ENCODE measurements at regions not wholly inside any gene's neighbourhood (a gene's known extent, or its start where the extent isn't known, plus 50 kb on each side); places are given as distances from the start of the nearest gene placed in this dataset.

DNA sequence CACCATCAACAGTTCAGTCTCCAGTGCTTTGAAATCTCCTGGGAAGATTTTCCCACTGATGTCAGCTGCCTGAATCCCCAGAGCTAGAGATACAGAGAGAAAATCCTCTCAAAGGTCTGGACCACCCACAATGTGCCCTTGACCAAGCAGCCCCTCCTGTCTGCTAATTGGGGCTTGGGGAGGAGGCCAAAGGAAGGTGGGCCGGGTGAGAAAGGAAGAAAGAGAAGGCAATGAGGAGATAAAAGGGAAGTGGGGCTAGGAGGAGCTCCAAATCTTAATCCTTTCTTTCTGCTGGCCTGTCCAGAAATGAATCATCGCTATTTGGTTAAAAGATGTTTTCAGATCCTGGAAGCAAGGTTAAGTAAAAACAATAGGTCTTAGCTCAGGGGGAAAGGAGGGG lies 322.9 kb downstream of the BCL11B start (continued):
- no peak for TF ChIP-seq ZNF148 (tag by site-specific recombination; IDR thresholded peaks at IDR 0.05; ENCODE audit: borderline replicate concordance)
- no peak for TF ChIP-seq BCL11A (tag by site-specific recombination; IDR thresholded peaks at IDR 0.05; ENCODE audit: low read depth)

DNA sequence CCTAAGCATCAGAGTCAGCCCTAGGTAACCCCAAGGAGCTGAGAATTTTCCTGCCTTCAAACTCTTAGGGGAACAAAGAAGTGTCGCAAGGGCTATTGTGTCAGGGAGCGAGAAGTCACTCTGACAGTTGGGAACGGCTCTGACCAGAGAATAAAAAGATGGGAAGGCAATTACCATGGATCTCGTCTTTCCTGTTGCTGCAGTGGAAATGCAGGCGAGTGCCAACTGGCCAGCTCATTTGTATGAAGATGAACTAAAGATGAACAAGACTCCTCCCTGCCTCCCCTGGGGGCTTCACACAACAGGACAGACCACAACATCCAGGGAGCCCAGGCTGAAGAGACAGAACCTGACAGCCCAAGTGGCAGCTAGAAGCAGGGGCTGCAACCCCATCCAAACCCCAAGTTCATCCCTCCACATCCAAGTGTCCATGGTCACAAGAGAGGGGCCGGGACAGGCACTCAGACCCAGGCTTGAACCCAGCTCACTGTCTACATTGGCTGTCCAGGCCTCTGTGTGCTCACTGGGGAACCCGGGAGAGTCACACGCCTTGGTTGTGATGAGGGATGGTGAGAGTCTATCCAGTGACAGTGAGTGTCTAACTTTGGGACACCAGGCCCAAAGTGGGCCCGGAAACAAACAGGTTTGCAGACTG lies 322.4 kb downstream of the BCL11B start:
- no peaks in the 10 kb centered on the region for H3K9me3 ChIP-seq (ENCODE audit: control insufficient read depth, insufficient read depth, low read depth, low read length)
- peaks cover 4% of the 10 kb centered on the region for H3K4me1 ChIP-seq (ENCODE audit: control insufficient read depth, insufficient read depth, low read length)
- TF ChIP-seq ZNF473 (tag by site-specific recombination; IDR thresholded peaks at IDR 0.05), result no peak
- TF ChIP-seq, protein P1, sequence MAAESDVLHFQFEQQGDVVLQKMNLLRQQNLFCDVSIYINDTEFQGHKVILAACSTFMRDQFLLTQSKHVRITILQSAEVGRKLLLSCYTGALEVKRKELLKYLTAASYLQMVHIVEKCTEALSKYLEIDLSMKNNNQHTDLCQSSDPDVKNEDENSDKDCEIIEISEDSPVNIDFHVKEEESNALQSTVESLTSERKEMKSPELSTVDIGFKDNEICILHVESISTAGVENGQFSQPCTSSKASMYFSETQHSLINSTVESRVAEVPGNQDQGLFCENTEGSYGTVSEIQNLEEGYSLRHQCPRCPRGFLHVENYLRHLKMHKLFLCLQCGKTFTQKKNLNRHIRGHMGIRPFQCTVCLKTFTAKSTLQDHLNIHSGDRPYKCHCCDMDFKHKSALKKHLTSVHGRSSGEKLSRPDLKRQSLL (tag by site-specific recombination; IDR thresholded peaks at IDR 0.05), result no peak
- no peak for TF ChIP-seq SP2 (tag by site-specific recombination; IDR thresholded peaks at IDR 0.05)
- no peak for TF ChIP-seq ZNF23 (tag by site-specific recombination; IDR thresholded peaks at IDR 0.05; ENCODE audit: borderline replicate concordance)
- no peak for TF ChIP-seq KLF8 (tag by site-specific recombination; IDR thresholded peaks at IDR 0.05)
- no peak for TF ChIP-seq ZNF133 (tag by site-specific recombination; IDR thresholded peaks at IDR 0.05)
- TF ChIP-seq SCRT2 (tag by site-specific recombination; IDR thresholded peaks at IDR 0.05), result no peak
- no peak for TF ChIP-seq KLF9 (tag by site-specific recombination; IDR thresholded peaks at IDR 0.05; ENCODE audit: low read depth)
- no peak for TF ChIP-seq IKZF3 (tag by site-specific recombination; IDR thresholded peaks at IDR 0.05)
- TF ChIP-seq, protein P2, sequence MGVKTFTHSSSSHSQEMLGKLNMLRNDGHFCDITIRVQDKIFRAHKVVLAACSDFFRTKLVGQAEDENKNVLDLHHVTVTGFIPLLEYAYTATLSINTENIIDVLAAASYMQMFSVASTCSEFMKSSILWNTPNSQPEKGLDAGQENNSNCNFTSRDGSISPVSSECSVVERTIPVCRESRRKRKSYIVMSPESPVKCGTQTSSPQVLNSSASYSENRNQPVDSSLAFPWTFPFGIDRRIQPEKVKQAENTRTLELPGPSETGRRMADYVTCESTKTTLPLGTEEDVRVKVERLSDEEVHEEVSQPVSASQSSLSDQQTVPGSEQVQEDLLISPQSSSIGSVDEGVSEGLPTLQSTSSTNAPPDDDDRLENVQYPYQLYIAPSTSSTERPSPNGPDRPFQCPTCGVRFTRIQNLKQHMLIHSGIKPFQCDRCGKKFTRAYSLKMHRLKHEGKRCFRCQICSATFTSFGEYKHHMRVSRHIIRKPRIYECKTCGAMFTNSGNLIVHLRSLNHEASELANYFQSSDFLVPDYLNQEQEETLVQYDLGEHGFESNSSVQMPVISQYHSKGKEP (tag by site-specific recombination; IDR thresholded peaks at IDR 0.05), result no peak
- TF ChIP-seq ZNF175 (tag by site-specific recombination; IDR thresholded peaks at IDR 0.05), result no peak
- no peak for TF ChIP-seq ZNF560 (tag by site-specific recombination; IDR thresholded peaks at IDR 0.05; ENCODE audit: borderline replicate concordance)
- no peak for TF ChIP-seq MZF1 (tag by site-specific recombination; IDR thresholded peaks at IDR 0.05; ENCODE audit: borderline replicate concordance)
- H3K4me3 ChIP-seq (ENCODE audit: low read depth, low read length), result no peak overlapping the region
- POLR2A ChIA-PET, result interaction anchor here (1.2 kb wide), 1 partner anchor 65 kb away, joined by 3 read pairs; no protein-coding TSS in a partner anchor
- H3K27ac ChIP-seq (ENCODE audit: extremely low read depth, low read depth, low read length), result no peak overlapping the region
- no peaks in the 10 kb centered on the region for H3K36me3 ChIP-seq (ENCODE audit: control insufficient read depth in 2 of 2, insufficient read depth in 1 of 2, low read length in 2 of 2)
- CTCF ChIA-PET, result no interaction called here

DNA sequence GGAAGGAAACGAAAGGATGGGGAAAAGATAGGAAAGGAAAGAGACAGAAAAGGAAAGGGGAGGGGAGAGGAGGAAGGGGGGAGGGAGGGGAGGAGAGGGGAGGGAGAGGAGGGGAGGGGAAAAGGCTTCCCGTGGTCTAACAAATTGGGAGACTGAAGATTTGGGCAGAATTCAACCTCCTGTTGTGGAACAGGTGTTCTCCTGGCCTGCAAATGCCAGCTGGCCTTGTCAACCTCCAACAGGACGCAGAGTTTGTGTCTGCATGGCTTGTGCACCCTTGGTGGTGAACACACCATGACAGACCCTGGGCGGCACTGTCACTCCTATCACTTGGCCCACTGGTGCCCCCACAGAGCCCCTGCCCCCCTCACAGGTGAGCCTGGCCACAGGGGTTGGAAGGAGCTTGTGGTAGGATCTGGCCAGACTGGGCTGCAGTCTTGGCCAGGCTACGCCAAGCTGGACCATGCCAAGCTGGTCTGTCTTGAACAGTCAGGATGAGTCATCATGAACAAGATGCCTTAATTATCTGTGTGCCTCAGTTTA lies 321.6 kb downstream of the BCL11B start:
- no peak overlapping the region for H3K4me3 ChIP-seq (ENCODE audit: low read depth, low read length)
- no peaks in the 10 kb centered on the region for H3K36me3 ChIP-seq (ENCODE audit: control insufficient read depth in 2 of 2, insufficient read depth in 1 of 2, low read length in 2 of 2)
- H3K4me1 ChIP-seq (ENCODE audit: control insufficient read depth, insufficient read depth, low read length), result peaks cover 3% of the 10 kb centered on the region
- no peaks in the 10 kb centered on the region for H3K9me3 ChIP-seq (ENCODE audit: control insufficient read depth, insufficient read depth, low read depth, low read length)
- no peak overlapping the region for H3K27ac ChIP-seq (ENCODE audit: extremely low read depth, low read depth, low read length)
- POLR2A ChIA-PET, result no interaction called here
- CTCF ChIA-PET, result no interaction called here
- TF ChIP-seq ZNF677 (tag by site-specific recombination; IDR thresholded peaks at IDR 0.05) (no peak), ZNF707 (tag by site-specific recombination; IDR thresholded peaks at IDR 0.05) (no peak), ZNF169 (tag by site-specific recombination; IDR thresholded peaks at IDR 0.05) (no peak), GLI4 (tag by site-specific recombination; IDR thresholded peaks at IDR 0.05) (no peak), ZNF19 (tag by site-specific recombination; IDR thresholded peaks at IDR 0.05; ENCODE audit: low read depth) (no peak), ZNF391 (tag by site-specific recombination; IDR thresholded peaks at IDR 0.05; ENCODE audit: borderline replicate concordance, low read depth) (no peak), ZNF416 (tag by site-specific recombination; IDR thresholded peaks at IDR 0.05) (no peak), YY1 (tag by site-specific recombination; IDR thresholded peaks at IDR 0.05) (no peak), ZNF341 (tag by site-specific recombination; IDR thresholded peaks at IDR 0.05; ENCODE audit: low read depth) (no peak), ZBTB7A (tag by site-specific recombination; IDR thresholded peaks at IDR 0.05; ENCODE audit: low read depth) (no peak)
- TF ChIP-seq, protein P3, sequence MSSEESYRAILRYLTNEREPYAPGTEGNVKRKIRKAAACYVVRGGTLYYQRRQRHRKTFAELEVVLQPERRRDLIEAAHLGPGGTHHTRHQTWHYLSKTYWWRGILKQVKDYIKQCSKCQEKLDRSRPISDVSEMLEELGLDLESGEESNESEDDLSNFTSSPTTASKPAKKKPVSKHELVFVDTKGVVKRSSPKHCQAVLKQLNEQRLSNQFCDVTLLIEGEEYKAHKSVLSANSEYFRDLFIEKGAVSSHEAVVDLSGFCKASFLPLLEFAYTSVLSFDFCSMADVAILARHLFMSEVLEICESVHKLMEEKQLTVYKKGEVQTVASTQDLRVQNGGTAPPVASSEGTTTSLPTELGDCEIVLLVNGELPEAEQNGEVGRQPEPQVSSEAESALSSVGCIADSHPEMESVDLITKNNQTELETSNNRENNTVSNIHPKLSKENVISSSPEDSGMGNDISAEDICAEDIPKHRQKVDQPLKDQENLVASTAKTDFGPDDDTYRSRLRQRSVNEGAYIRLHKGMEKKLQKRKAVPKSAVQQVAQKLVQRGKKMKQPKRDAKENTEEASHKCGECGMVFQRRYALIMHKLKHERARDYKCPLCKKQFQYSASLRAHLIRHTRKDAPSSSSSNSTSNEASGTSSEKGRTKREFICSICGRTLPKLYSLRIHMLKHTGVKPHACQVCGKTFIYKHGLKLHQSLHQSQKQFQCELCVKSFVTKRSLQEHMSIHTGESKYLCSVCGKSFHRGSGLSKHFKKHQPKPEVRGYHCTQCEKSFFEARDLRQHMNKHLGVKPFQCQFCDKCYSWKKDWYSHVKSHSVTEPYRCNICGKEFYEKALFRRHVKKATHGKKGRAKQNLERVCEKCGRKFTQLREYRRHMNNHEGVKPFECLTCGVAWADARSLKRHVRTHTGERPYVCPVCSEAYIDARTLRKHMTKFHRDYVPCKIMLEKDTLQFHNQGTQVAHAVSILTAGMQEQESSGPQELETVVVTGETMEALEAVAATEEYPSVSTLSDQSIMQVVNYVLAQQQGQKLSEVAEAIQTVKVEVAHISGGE (tag by site-specific recombination; conservative IDR thresholded peaks at IDR 0.05; ENCODE audit: low read depth), result no peak
